ENCODE measurements at regions not wholly inside any gene's neighbourhood (a gene's known extent, or its start where the extent isn't known, plus 50 kb on each side); places are given as distances from the start of the nearest gene placed in this dataset.

- in situ Hi-C loops (cut with HindIII; ENCODE audit: low sequenced_read_pairs), result no loop called here
Observed at GRCh38 chr9:78559449-78559885, 262.5 kb downstream of the PSAT1 start.

- in situ Hi-C loops (cut with HindIII; ENCODE audit: low sequenced_read_pairs), result no loop called here
Observed at GRCh38 chr9:78562021-78562420, 265.1 kb downstream of the PSAT1 start.

- in situ Hi-C loops (cut with HindIII; ENCODE audit: low sequenced_read_pairs), result no loop called here
Observed at GRCh38 chr9:78563269-78563668, 266.3 kb downstream of the PSAT1 start.

GRCh38 chr9:78565481-78565880 is 268.6 kb downstream of the PSAT1 start:
- in situ Hi-C loops (cut with HindIII; ENCODE audit: low sequenced_read_pairs), result no loop called here

- in situ Hi-C loops (cut with HindIII; ENCODE audit: low sequenced_read_pairs), result no loop called here
Observed at GRCh38 chr9:78566521-78566920, 269.6 kb downstream of the PSAT1 start.

GRCh38 chr9:78566948-78567675 is 270.2 kb downstream of the PSAT1 start:
- in situ Hi-C loops (cut with HindIII; ENCODE audit: low sequenced_read_pairs), result no loop called here

GRCh38 chr9:78567693-78568092 is 270.8 kb downstream of the PSAT1 start:
- in situ Hi-C loops (cut with HindIII; ENCODE audit: low sequenced_read_pairs), result no loop called here

- in situ Hi-C loops (cut with HindIII; ENCODE audit: low sequenced_read_pairs), result no loop called here
Observed at GRCh38 chr9:78568774-78569173, 271.8 kb downstream of the PSAT1 start.

- in situ Hi-C loops (cut with HindIII; ENCODE audit: low sequenced_read_pairs), result no loop called here
Observed at GRCh38 chr9:78572266-78572665, 275.3 kb downstream of the PSAT1 start.

GRCh38 chr9:78573205-78573604 is 276.3 kb downstream of the PSAT1 start:
- in situ Hi-C loops (cut with HindIII; ENCODE audit: low sequenced_read_pairs), result no loop called here

GRCh38 chr9:78573669-78574068 is 276.7 kb downstream of the PSAT1 start:
- in situ Hi-C loops (cut with HindIII; ENCODE audit: low sequenced_read_pairs), result no loop called here

- in situ Hi-C loops (cut with HindIII; ENCODE audit: low sequenced_read_pairs), result no loop called here
Observed at GRCh38 chr9:78574354-78575045, 277.6 kb downstream of the PSAT1 start.

- in situ Hi-C loops (cut with HindIII; ENCODE audit: low sequenced_read_pairs), result no loop called here
Observed at GRCh38 chr9:78575081-78575480, 278.2 kb downstream of the PSAT1 start.

- in situ Hi-C loops (cut with HindIII; ENCODE audit: low sequenced_read_pairs), result no loop called here
Observed at GRCh38 chr9:78575771-78576170, 278.8 kb downstream of the PSAT1 start.

- in situ Hi-C loops (cut with HindIII; ENCODE audit: low sequenced_read_pairs), result no loop called here
Observed at GRCh38 chr9:78577156-78577906, 280.4 kb downstream of the PSAT1 start.

GRCh38 chr9:78578072-78578471 is 281.1 kb downstream of the PSAT1 start:
- in situ Hi-C loops (cut with HindIII; ENCODE audit: low sequenced_read_pairs), result no loop called here

GRCh38 chr9:78582821-78583220 is 285.9 kb downstream of the PSAT1 start:
- in situ Hi-C loops (cut with HindIII; ENCODE audit: low sequenced_read_pairs), result no loop called here

- in situ Hi-C loops (cut with HindIII; ENCODE audit: low sequenced_read_pairs), result no loop called here
Observed at GRCh38 chr9:78584589-78584988, 287.7 kb downstream of the PSAT1 start.

GRCh38 chr9:78585909-78586308 is 289.0 kb downstream of the PSAT1 start:
- in situ Hi-C loops (cut with HindIII; ENCODE audit: low sequenced_read_pairs), result no loop called here

- in situ Hi-C loops (cut with HindIII; ENCODE audit: low sequenced_read_pairs), result no loop called here
Observed at GRCh38 chr9:78590068-78590467, 293.1 kb downstream of the PSAT1 start.

- in situ Hi-C loops (cut with HindIII; ENCODE audit: low sequenced_read_pairs), result no loop called here
Observed at GRCh38 chr9:78592811-78593210, 295.9 kb downstream of the PSAT1 start.
